Femur (tissue), 1 donor: ENCODE measurements at regions not wholly inside any gene's neighbourhood (a gene's known extent, or its start where the extent isn't known, plus 50 kb on each side); places are given as distances from the start of the nearest gene placed in this dataset.

Source experiments
- DNase-seq: peaks from one replicate; pipeline ENCODE4 v3.0.0-alpha.2; 2017

- DNase-seq, result no peak
Observed at GRCh38 chr12:47303995-47304560, 224.3 kb upstream of the AMIGO2 start.

DNA sequence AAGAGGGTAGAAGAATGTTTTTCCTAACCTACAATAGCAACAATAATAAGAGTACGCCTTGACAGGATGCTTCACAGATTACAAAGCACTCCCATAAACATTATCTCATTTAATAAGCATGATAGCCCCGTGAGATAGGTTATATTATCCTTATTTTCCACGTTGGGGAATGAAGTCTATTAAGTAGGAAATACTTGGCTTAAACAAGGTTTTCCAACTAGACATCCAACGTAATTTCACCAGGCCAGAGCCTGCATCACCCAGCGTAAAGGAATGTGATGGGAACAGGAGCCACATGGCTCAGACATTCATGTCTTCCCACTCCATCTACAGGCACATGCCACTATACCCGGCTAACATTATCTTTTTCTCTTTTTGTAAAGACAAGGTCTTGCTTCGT is 223.4 kb upstream of the AMIGO2 start:
- no peak for DNase-seq

GRCh38 chr12:47302111-47302671 is 222.4 kb upstream of the AMIGO2 start:
- DNase-seq, result no peak

- DNase-seq, result no peak
Observed at GRCh38 chr12:47299586-47299985, 219.8 kb upstream of the AMIGO2 start.

DNA sequence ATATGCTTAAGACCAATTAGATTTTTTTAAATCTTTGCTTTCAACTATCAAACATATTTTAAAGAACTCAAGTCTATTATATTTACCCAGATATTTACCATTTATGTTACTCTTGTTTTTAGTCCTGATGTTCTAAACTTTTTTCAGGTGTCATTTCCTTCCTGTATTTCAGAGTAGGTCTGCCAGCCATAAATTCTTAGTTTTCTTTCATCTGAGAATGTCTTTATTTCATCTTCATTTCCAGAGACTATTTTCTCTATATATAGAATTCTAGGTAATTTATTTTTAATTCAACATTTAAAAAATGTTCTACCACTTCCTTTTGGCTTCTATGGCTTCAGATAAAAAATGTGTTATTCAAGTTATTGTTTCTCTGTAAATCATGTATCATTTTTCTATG is 218.2 kb upstream of the AMIGO2 start:
- DNase-seq, result no peak

DNA sequence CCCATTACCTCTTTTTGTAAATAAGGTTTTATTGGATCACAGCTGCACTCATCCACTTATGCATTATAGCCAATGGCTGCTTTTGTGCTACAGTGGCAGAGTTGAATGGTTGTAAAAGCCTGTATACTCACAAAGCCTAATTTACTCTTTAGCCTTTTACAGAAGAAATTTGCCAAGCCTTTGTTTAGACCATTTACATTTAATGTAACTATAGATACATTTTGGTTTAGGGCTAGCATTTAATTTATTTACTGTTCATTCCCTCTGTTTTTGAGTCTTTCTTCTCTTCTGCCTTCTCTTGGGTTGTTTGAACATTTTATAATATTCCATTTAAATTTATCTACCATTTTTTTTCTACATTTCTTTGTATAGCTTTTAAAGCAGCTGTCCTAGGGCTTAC is 217.1 kb upstream of the AMIGO2 start:
- no peak for DNase-seq

- DNase-seq, result no peak
Observed at GRCh38 chr12:47293406-47293805, 213.6 kb upstream of the AMIGO2 start.

DNA sequence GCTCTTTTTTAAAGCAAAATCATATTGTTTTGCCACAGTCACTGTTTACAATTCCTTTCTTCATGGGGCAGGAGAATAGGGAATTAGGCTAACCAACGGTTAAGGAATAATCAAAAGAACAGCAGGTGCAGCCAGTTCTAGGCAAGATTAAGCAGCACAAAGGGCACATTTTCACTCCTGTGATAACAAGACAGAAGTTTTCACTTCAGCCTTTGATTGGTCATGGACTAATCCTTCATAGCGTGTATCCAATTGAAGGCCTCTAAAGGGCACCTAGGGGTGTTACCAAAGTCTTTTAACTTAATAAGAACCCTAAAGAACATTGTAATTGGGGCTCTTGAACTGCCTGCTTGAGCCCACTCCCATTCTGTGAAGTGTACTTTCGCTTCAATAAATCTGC is 206.9 kb upstream of the AMIGO2 start:
- DNase-seq, result no peak
